IMR-90 (cell line): ENCODE measurements at regions not wholly inside any gene's neighbourhood (a gene's known extent, or its start where the extent isn't known, plus 50 kb on each side); places are given as distances from the start of the nearest gene placed in this dataset.

Experiments used
- ATAC-seq: fragments of 200-7000 bp; cut with Tn5 transposase; 2 replicates; pipeline ENCODE4 v1.9.1; 2020; ENCODE audit warnings: low read depth, mild to moderate bottlenecking, moderate library complexity
- BruUV-seq: library from RNA; stranded (reverse); fragments of 400-500 nt; replicated peaks from 2 replicates; lab custom pipeline; 2021; lab: Mats Ljungman, UMichigan
- CTCF ChIA-PET: fragments of 300-600 bp; formaldehyde crosslinking; extraction: SDS; loops from one replicate; lab custom pipeline; 2021; ENCODE audit warnings: antibody characterized with exemption; lab: Yijun Ruan, JAX
- POLR2A ChIA-PET: fragments of 300-600 bp; sonication (Branson Sonifier 250); formaldehyde crosslinking; loops from one replicate; lab custom pipeline; 2022; ENCODE audit warnings: antibody characterized with exemption; ENCODE audit not compliant: unreplicated experiment; lab: Charles Lee
- DNase-seq: peaks from one replicate; pipeline ENCODE4 v3.0.0; 2013
- H2AFZ ChIP-seq: replicated peaks from 2 replicates; pipeline ENCODE3; 2013; ENCODE audit warnings: low read length, mild to moderate bottlenecking; ENCODE audit not compliant: poor library complexity
- H2AK5ac ChIP-seq: 2 replicates; pipeline ENCODE4 v1.6.1; 2013; ENCODE audit warnings: low read depth, low read length, inconsistent platforms
- H2AK9ac ChIP-seq: replicated peaks from 2 replicates; pipeline ENCODE3; 2013; ENCODE audit warnings: mild to moderate bottlenecking, low read depth, low read length, moderate library complexity; ENCODE audit not compliant: poor library complexity
- H2BK120ac ChIP-seq: 2 replicates; pipeline ENCODE4 v1.6.1; 2013; ENCODE audit warnings: low read depth, low read length, inconsistent platforms
- H2BK15ac ChIP-seq: 3 replicates; pipeline ENCODE4 v1.6.1; 2013; ENCODE audit warnings: low read depth, low read length, inconsistent platforms
- H2BK20ac ChIP-seq: 2 replicates; pipeline ENCODE4 v1.6.1; 2013; ENCODE audit warnings: low read depth, mild to moderate bottlenecking, inconsistent platforms, low read length, moderate library complexity
- H2BK5ac ChIP-seq: 2 replicates; pipeline ENCODE4 v1.6.1; 2013; ENCODE audit warnings: mild to moderate bottlenecking, low read depth, low read length, inconsistent platforms; ENCODE audit not compliant: poor library complexity, severe bottlenecking
- H3K14ac ChIP-seq: replicated peaks from 2 replicates; pipeline ENCODE4 v1.6.1; 2013; ENCODE audit warnings: low read depth, low read length, inconsistent platforms
- H3K18ac ChIP-seq: 2 replicates; pipeline ENCODE4 v1.6.1; 2013; ENCODE audit warnings: low read depth, low read length, control low read depth
- H3K23ac ChIP-seq: 2 replicates; pipeline ENCODE4 v1.6.1; 2013; ENCODE audit warnings: low read depth, low read length, inconsistent platforms
- H3K27ac ChIP-seq: 2 replicates; pipeline ENCODE4 v1.5.1; 2013; ENCODE audit warnings: mild to moderate bottlenecking, control low read depth, low read length; ENCODE audit not compliant: insufficient read depth
- H3K27me3 ChIP-seq: 2 replicates; pipeline ENCODE4 v1.6.1; 2013; ENCODE audit warnings: low read length; ENCODE audit not compliant: control insufficient read depth, insufficient read depth
- H3K36me3 ChIP-seq: 2 replicates; pipeline ENCODE4 v1.6.1; 2013; ENCODE audit warnings: low read length, mixed read lengths; ENCODE audit not compliant: control insufficient read depth, insufficient read depth
- H3K4ac ChIP-seq: 2 replicates; pipeline ENCODE4 v1.6.1; 2013; ENCODE audit warnings: low read depth, low read length, inconsistent platforms
- H3K4me1 ChIP-seq: 2 replicates; pipeline ENCODE4 v1.6.1; 2013; ENCODE audit warnings: low read length, mixed read lengths; ENCODE audit not compliant: control insufficient read depth, insufficient read depth
- H3K4me2 ChIP-seq: 2 replicates; pipeline ENCODE4 v1.6.1; 2013; ENCODE audit warnings: low read depth, mild to moderate bottlenecking, control low read depth, low read length, moderate library complexity
- H3K4me3 ChIP-seq: 2 replicates; pipeline ENCODE4 v1.5.1; 2013; ENCODE audit warnings: low read depth, mild to moderate bottlenecking, control low read depth, low read length, moderate library complexity; ENCODE audit not compliant: insufficient read depth
- H3K56ac ChIP-seq: 2 replicates; pipeline ENCODE4 v1.6.1; 2013; ENCODE audit warnings: low read length, inconsistent platforms; ENCODE audit not compliant: insufficient read depth; ENCODE audit errors: extremely low read depth
- H3K79me1 ChIP-seq, 2 experiments: 2 replicates each; pipeline ENCODE4 v1.6.1; 2013; ENCODE audit warnings: low read length in 2 of 2, inconsistent platforms in 1 of 2, low read depth in 1 of 2
- H3K9ac ChIP-seq: 2 replicates; pipeline ENCODE4 v1.6.1; 2013; ENCODE audit warnings: low read depth, low read length, control low read depth
- H3K9me1 ChIP-seq: 2 replicates; pipeline ENCODE4 v1.6.1; 2013; ENCODE audit warnings: low read length, inconsistent platforms; ENCODE audit not compliant: insufficient read depth
- H3K9me3 ChIP-seq: 2 replicates; pipeline ENCODE4 v1.6.1; 2013; ENCODE audit warnings: low read length; ENCODE audit not compliant: control insufficient read depth, insufficient read depth
- H4K20me1 ChIP-seq: 2 replicates; pipeline ENCODE4 v1.6.1; 2013; ENCODE audit warnings: low read length, inconsistent platforms; ENCODE audit not compliant: insufficient read depth
- H4K5ac ChIP-seq: 2 replicates; pipeline ENCODE4 v1.6.1; 2013; ENCODE audit warnings: mild to moderate bottlenecking, low read depth, low read length, control low read depth
- H4K8ac ChIP-seq, 2 experiments: 2 replicates each; pipeline ENCODE4 v1.6.1; 2013; ENCODE audit warnings: low read depth in 2 of 2, low read length in 2 of 2, control low read depth in 1 of 2, inconsistent platforms in 1 of 2
- H4K91ac ChIP-seq: 2 replicates; pipeline ENCODE4 v1.6.1; 2013; ENCODE audit warnings: low read depth, low read length, inconsistent platforms; ENCODE audit not compliant: insufficient read depth
- BHLHE40 ChIP-seq: fragments of 150-350 bp; IDR thresholded peaks from 2 replicates; pipeline ENCODE4 v1.6.1; 2016; ENCODE audit warnings: mild to moderate bottlenecking, low read depth, low read length
- CEBPB ChIP-seq: IDR thresholded peaks from 2 replicates; pipeline ENCODE4 v1.6.1; 2012; ENCODE audit warnings: low read depth, low read length, improper control_type of control experiment
- CHD1 ChIP-seq: IDR thresholded peaks from 2 replicates; pipeline ENCODE4 v1.6.1; 2012; ENCODE audit warnings: low read depth, low read length, improper control_type of control experiment
- CTCF ChIP-seq: conservative IDR thresholded peaks from 2 replicates; pipeline ENCODE4 v1.5.1; 2012; ENCODE audit warnings: mild to moderate bottlenecking, low read depth, low read length, improper control_type of control experiment
- ELK1 ChIP-seq: fragments of 150-350 bp; IDR thresholded peaks from 2 replicates; pipeline ENCODE4 v1.6.1; 2016; ENCODE audit warnings: low read depth, mild to moderate bottlenecking, low read length, moderate library complexity, borderline replicate concordance
- FOS ChIP-seq: fragments of 150-350 bp; IDR thresholded peaks from 2 replicates; pipeline ENCODE4 v1.6.1; 2016; ENCODE audit warnings: low read depth, low read length
- MAFK ChIP-seq: IDR thresholded peaks from 2 replicates; pipeline ENCODE4 v1.6.1; 2012; ENCODE audit warnings: low read depth, low read length, improper control_type of control experiment
- MAZ ChIP-seq: IDR thresholded peaks from 2 replicates; pipeline ENCODE4 v1.6.1; 2012; ENCODE audit warnings: low read depth, mild to moderate bottlenecking, low read length, improper control_type of control experiment, moderate library complexity, borderline replicate concordance
- MXI1 ChIP-seq: IDR thresholded peaks from 2 replicates; pipeline ENCODE4 v1.6.1; 2012; ENCODE audit warnings: low read depth, mild to moderate bottlenecking, low read length, moderate library complexity, borderline replicate concordance
- NFE2L2 ChIP-seq: fragments of 150-350 bp; IDR thresholded peaks from 2 replicates; pipeline ENCODE4 v1.6.1; 2016; ENCODE audit warnings: low read depth, mild to moderate bottlenecking, low read length
- POLR2A ChIP-seq: IDR thresholded peaks from 2 replicates; pipeline ENCODE4 v1.6.1; 2012; ENCODE audit warnings: mild to moderate bottlenecking, low read depth, low read length
- RAD21 ChIP-seq: IDR thresholded peaks from 2 replicates; pipeline ENCODE4 v1.6.1; 2012; ENCODE audit warnings: low read length, improper control_type of control experiment
- RCOR1 ChIP-seq: IDR thresholded peaks from 2 replicates; pipeline ENCODE4 v1.6.1; 2012; ENCODE audit warnings: mild to moderate bottlenecking, low read length, improper control_type of control experiment; ENCODE audit not compliant: insufficient replicate concordance
- RFX5 ChIP-seq: IDR thresholded peaks from 2 replicates; pipeline ENCODE4 v1.8.0; 2012; ENCODE audit warnings: low read depth, mild to moderate bottlenecking, low read length, moderate library complexity
- SMC3 ChIP-seq: fragments of 150-350 bp; IDR thresholded peaks from 2 replicates; pipeline ENCODE4 v1.6.1; 2016; ENCODE audit warnings: low read depth, mild to moderate bottlenecking, antibody characterized with exemption, low read length, moderate library complexity
- USF2 ChIP-seq: fragments of 150-350 bp; IDR thresholded peaks from 2 replicates; pipeline ENCODE4 v1.6.1; 2017; ENCODE audit warnings: mild to moderate bottlenecking, antibody characterized with exemption, low read length, low read depth
- WGBS, 2 experiments: methylation state at CpG; one replicate each; pipeline versions ENCODE4 v1.1.5 to v1.1.7; 2013; ENCODE audit warnings: missing lambda C conversion rate in 2 of 2; ENCODE audit not compliant: insufficient read length in 1 of 2; ENCODE audit errors: extremely low coverage in 2 of 2; 5-methylcytosine and 5-hydroxymethylcytosine counted together
- dilution Hi-C: fragments of 300-500 bp; cut with HindIII; formaldehyde crosslinking; loops from one replicate; pipeline ENCODE4 v1.14.3; 2018; ENCODE audit warnings: low sequenced_read_pairs; ENCODE audit not compliant: unreplicated experiment
- in situ Hi-C: fragments of 300-500 bp; cut with MboI; formaldehyde crosslinking; loops from 3 replicates; pipeline ENCODE4 v1.14.3; 2019; ENCODE audit warnings: low sequenced_read_pairs, inconsistent platforms, mixed read lengths
- intact Hi-C: fragments of 100-400 bp; cut with micrococcal nuclease; formaldehyde crosslinking; loops from 2 replicates; pipeline ENCODE4 v1.10.0; 2022

- Histone ChIP-seq H3K79me1 (no peaks in the 10 kb centered on the region), H2BK5ac (no peak overlapping the region), H3K18ac (no peak overlapping the region), H3K56ac (no peak overlapping the region), H4K8ac (no peak overlapping the region), H3K23ac (no peak overlapping the region), H2AFZ (no peak overlapping the region), H3K4me1 (no peaks in the 10 kb centered on the region), H3K4me3 (no peak overlapping the region), H3K9ac (no peak overlapping the region), H2BK20ac (no peak overlapping the region), H3K9me3 (no peaks in the 10 kb centered on the region), H3K27ac (no peak overlapping the region), H2AK5ac (no peak overlapping the region), H2AK9ac (no peak overlapping the region), H3K27me3 (no peaks in the 10 kb centered on the region), H3K9me1 (no peaks in the 10 kb centered on the region), H4K5ac (no peak overlapping the region), H3K4me2 (no peak overlapping the region), H3K14ac (no peak overlapping the region), H4K20me1 (no peaks in the 10 kb centered on the region), H4K91ac (no peak overlapping the region), H3K36me3 (no peaks in the 10 kb centered on the region), H3K4ac (no peak overlapping the region), H2BK120ac (no peak overlapping the region), H2BK15ac (no peak overlapping the region)
- ChIA-PET POLR2A (no interaction called here), CTCF (interaction anchor here (1.6 kb wide), 1 partner anchor 9 kb away, joined by 10 read pairs; no protein-coding TSS in a partner anchor)
- BruUV-seq, result no TSS peak
- dilution Hi-C loops, result no loop called here
- DNase-seq (no peak), ATAC-seq (no peak)
- intact Hi-C loops, result no loop called here
- WGBS, 2 experiments, result no CpG with 5 or more reads among the region's 4 CpGs
- no peak for TF ChIP-seq USF2
- no peak for TF ChIP-seq SMC3
- TF ChIP-seq FOS, result no peak
- TF ChIP-seq MAZ, result no peak
- TF ChIP-seq RFX5, result no peak
- TF ChIP-seq MAFK, result no peak
- TF ChIP-seq RCOR1, result no peak
- TF ChIP-seq POLR2A, result no peak
- TF ChIP-seq ELK1, result no peak
- TF ChIP-seq MXI1, result no peak
- TF ChIP-seq NFE2L2, result no peak
- no peak for TF ChIP-seq CHD1
- no peak for TF ChIP-seq BHLHE40
- TF ChIP-seq RAD21, result no peak
- no peak for TF ChIP-seq CTCF
- TF ChIP-seq CEBPB, result no peak
- in situ Hi-C loops, result no loop called here
Observed at GRCh38 chr2:142745691-142746090, 131.8 kb upstream of the KYNU start.
